GM19455 (cell line): ENCODE measurements at regions not wholly inside any gene's neighbourhood (a gene's known extent, or its start where the extent isn't known, plus 50 kb on each side); places are given as distances from the start of the nearest gene placed in this dataset.

Experiments
- ATAC-seq: cut with Tn5 transposase; IDR thresholded peaks from one replicate; pipeline ENCODE4 v1.9.1; 2021; ENCODE audit not compliant: unreplicated experiment

- ATAC-seq = no peak
Measured at GRCh38 chr1:172883387-172883791, 167.4 kb downstream of the TNFSF18 start.

- no peak for ATAC-seq
Measured at GRCh38 chr1:172883844-172884243, 166.9 kb downstream of the TNFSF18 start.

DNA sequence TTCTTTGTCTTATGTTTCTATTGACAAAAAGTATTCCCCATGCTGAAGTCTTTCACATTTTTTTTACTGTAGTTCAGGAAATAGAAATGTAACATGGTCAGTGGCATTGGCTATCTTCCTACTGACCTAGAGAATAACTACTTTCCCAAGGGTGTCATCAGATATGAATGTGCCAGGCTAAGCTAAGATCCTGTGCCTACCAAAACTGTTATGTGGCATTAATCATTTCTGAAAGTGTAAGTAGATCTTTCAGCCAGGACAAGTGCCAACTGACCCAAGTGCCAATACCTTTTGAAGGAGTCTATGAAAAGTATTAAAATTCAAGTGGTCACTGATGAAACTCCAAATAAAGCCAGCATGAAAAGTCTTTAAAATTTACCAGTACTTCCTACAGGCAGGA lies 165.3 kb downstream of the TNFSF18 start:
- no peak for ATAC-seq

- ATAC-seq = no peak
Measured at GRCh38 chr1:172885971-172886370, 164.8 kb downstream of the TNFSF18 start.

DNA sequence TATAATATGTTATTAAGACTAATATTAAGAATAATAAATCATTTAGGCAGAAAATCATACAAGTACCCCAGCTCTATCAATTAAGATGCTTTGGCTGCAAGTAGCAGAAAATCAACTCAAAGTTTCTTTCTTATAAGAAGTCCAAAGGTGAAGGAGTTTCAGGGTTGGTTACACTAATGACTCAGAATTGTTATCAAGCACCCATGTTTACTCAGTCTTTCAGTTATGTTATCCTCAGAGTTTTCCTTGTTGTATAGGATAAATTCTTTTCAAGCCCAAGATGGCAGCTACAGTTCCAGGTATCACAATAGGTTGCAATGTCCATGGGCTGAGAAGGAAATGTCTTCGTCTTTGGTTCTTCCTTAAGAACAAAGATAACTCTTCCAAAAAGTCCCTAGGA lies 163.6 kb downstream of the TNFSF18 start:
- ATAC-seq = no peak

DNA sequence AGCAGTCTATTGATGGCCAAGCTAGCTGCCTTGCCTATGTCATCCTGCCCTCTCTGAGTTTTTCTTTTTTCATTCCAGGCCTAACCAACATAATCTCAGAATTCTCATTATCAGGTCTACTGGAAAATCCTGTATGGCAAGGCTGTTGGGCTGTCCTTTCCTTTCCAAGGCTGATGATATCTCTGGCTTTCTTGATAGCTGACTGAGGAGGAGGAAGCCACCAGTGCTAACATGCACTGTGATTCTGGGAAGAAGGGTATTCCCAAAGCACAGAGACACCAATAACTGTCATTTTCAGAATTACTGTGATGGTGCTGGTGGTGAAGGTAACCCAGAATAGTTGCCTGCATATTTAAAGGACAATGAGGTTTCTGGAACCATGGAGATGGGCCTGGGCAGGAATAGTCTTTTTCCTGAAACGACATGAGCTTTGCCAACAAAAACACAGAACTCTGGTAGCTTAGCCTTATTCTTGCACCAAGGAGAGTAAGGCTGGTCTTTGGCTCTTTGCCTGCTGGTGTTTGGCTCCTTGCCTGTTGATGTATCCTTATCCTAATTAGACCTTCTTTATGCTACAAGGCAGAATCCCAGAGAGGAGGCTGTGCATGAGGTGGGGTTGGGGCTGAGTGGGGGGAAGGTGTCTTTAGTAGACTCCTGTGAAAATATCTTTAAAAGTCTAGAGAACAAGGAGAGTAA lies 157.4 kb downstream of the TNFSF18 start:
- ATAC-seq = no peak

GRCh38 chr1:172894349-172895049 lies 156.2 kb downstream of the TNFSF18 start:
- no peak for ATAC-seq

- ATAC-seq = peak; percentile 86
Measured at GRCh38 chr1:172895050-172895460, 155.7 kb downstream of the TNFSF18 start.

- no peak for ATAC-seq
Measured at GRCh38 chr1:172895761-172896160, 155.0 kb downstream of the TNFSF18 start.

- ATAC-seq = no peak
Measured at GRCh38 chr1:172897738-172898137, 153.0 kb downstream of the TNFSF18 start.

DNA sequence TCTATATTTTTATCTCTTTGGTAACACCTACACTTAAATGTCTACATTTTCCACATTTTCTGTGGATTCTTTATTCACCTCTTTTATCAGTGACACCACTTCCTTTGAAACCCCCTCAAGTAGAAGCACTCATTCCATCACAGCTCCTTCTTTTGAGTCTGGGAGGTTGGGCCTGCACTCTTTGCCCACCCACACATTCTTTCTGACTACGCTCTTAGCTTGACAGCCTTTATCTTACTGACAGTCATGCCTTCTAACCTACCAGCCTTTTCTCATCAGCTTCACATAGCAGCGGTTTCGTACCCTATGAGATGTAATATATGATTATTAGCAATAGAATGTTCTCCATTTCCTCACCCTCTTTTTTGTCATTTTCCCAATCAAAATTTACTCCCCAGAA lies 151.9 kb downstream of the TNFSF18 start:
- no peak for ATAC-seq

GRCh38 chr1:172900376-172900997 lies 150.3 kb downstream of the TNFSF18 start:
- ATAC-seq = no peak

DNA sequence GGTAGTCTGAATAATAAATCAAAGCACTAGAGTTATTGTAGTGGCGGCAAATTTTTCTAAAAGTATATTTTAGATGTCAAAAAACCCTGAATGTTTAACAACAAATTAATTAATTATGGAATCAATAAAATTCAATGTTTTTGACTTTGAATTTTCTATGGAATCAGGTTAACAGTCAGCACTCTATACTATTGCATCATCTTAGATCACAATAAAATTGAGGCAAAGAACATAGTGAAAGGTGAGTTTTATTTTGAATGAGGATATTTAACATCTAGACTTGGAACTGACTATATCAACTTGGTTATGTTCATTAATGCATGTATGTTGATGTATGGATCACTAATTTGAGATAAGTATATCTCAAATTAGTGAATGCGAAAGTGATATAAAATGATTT lies 148.5 kb downstream of the TNFSF18 start:
- ATAC-seq = no peak

DNA sequence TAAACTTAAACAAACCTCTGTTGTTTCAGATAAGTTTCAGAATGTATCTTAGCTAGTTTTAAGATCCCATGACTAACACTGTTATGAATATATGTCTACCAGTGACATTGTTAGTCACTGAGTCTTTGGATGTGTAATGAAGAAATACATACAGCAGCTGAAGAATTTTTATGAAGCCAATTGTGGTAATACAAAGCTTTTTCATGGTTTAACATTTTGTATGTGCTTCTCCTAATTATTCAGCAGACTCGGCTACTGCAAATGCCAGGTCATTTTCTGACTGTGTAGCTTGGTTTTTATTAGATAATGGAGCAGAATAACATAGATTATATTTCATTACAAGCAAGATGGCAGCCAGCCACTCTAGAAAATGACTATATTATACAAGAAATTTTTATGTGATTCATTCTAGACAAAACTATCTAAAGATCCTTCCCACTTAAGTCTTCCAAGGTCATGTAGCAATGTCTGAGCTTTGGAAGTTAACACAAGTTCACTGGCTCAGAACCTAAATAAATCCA lies 147.8 kb downstream of the TNFSF18 start:
- ATAC-seq = no peak

- ATAC-seq = no peak
Measured at GRCh38 chr1:172903581-172904220, 147.0 kb downstream of the TNFSF18 start.

GRCh38 chr1:172905452-172905851 lies 145.3 kb downstream of the TNFSF18 start:
- no peak for ATAC-seq

DNA sequence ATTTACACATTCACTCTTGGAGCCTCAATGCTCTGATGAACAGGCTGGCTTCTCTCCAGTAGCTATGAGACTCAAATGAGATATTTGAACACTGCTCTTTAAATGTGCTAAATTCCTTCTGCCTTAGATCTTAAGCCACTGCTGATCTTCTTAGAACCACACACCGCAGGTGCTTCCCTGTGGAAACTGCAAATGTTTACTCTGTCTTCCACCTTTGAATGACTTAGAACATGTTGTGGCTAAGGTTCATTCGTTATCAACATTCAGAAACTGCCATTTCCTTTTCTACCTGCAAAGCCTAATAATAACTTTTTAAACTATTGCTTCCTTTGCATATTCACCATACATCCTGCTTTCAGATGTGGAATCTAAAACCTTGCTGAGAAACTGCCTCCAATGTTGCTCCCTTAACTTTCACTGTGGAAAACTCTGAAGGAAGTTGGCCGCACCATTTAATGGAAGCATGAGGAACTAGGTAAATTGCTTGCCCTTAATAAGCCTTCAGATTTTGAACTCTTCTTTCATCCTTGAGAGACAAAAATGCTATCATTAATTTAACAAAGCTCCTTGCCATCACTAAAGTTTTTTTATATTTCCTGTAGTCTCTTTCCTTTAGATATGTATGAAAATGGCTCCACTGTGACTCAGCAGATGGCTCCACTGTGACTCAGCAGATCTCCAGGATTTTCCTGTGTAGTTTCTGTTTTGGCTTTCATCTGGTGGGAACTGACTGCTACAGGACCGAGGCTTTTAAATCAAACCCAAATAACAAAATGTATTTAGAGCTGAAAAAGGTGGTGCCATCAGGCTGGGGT lies 143.8 kb downstream of the TNFSF18 start:
- no peak for ATAC-seq

DNA sequence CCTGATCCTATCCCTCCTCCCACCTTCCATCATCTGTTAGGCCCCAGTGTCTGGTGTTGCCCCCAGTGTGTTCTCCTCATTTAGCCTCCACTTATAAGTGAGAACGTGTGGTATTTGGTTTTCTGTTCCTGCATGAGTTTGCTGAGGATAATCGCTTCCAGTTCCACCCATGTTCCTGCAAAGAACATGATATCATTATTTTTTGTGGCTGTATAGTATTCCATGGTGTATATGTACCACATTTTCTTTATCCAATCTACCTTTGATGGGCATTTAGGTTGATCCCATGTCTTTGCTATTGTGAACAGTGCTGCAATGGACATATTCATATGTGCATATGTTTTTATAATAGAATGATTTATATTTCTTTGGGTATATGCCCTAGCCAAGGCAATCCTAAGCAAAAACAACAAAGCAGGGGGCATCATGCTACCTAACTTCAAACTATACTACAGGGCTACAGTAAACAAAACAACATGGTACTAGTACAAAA lies 142.9 kb downstream of the TNFSF18 start:
- ATAC-seq = no peak

- ATAC-seq = no peak
Measured at GRCh38 chr1:172909606-172910326, 141.0 kb downstream of the TNFSF18 start.

DNA sequence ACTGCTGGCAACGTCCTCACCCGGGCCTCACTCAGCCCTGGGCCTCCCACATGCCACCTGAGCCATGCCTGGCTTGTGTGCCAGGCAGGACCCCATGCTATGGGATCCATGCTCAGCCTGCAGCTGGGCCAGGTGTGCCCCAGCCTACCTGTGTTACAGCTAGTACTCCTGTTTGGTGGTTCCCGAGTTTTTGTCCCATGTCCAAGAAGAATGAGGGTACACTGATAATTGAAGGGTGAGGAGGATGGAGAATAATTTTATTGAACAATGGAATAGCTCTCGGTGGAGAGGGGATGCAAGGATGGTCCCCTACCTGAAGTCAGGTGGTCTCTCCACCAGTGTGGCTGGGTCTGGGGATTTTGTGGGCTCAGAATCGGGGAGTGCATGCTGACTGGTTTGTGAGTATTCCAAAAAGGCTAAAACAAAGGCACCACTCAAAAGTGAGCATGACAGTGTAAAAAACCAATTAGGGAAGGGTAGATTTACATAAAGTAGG lies 137.9 kb downstream of the TNFSF18 start:
- no peak for ATAC-seq
